GM12892 (cell line): ENCODE measurements at regions not wholly inside any gene's neighbourhood (a gene's known extent, or its start where the extent isn't known, plus 50 kb on each side); places are given as distances from the start of the nearest gene placed in this dataset.

Experiments
- POLR2A ChIP-seq: IDR thresholded peaks from 2 replicates; pipeline ENCODE4 v1.6.1; 2011; ENCODE audit warnings: low read depth, low read length, control low read depth
- POLR2AphosphoS5 ChIP-seq: IDR thresholded peaks from 2 replicates; pipeline ENCODE4 v1.6.1; 2011; ENCODE audit warnings: low read depth, low read length, control low read depth

DNA sequence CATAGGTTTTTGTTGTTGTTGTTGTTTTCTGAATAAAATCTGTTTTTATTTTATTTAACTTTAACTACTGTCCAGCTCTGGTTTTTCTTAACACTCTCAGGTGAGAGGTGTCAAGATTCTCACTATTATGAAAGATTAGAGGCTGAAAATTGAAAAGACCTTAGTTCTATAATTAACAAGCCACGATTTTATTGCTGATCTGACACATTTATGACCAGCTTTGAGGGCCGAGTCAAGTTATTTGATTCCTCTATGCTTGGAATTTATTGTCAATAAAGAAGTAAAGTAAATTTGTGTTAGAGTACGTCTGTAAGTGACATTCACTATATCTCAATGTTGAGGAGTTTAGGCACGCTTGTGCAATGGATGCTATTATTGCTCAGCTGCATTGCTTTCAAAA lies 808.8 kb downstream of the GALC start:
- TF ChIP-seq POLR2A (no peak), POLR2AphosphoS5 (no peak)
